ENCODE measurements at regions not wholly inside any gene's neighbourhood (a gene's known extent, or its start where the extent isn't known, plus 50 kb on each side); places are given as distances from the start of the nearest gene placed in this dataset.

DNA sequence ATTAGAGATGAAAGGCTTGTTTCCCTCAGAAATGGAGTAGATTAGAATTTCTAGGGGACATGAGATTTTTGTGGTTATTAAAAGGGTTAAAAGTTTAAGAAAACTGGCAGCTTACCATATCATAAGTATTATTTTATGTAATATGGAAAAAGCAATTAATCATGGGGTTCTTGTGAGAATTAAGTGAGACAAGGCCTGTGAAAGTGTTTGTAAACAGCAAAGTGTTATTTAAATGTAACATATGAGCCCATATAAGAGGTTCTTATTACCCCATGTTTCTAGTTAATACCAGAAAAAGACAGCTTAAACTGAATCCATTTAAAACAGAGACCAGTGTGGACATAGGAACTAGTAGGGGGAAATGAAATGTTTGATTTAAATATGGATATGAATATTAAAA, 241.1 kb upstream of the PIK3R1 start:
- TF ChIP-seq, protein P1, sequence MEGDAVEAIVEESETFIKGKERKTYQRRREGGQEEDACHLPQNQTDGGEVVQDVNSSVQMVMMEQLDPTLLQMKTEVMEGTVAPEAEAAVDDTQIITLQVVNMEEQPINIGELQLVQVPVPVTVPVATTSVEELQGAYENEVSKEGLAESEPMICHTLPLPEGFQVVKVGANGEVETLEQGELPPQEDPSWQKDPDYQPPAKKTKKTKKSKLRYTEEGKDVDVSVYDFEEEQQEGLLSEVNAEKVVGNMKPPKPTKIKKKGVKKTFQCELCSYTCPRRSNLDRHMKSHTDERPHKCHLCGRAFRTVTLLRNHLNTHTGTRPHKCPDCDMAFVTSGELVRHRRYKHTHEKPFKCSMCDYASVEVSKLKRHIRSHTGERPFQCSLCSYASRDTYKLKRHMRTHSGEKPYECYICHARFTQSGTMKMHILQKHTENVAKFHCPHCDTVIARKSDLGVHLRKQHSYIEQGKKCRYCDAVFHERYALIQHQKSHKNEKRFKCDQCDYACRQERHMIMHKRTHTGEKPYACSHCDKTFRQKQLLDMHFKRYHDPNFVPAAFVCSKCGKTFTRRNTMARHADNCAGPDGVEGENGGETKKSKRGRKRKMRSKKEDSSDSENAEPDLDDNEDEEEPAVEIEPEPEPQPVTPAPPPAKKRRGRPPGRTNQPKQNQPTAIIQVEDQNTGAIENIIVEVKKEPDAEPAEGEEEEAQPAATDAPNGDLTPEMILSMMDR (IDR thresholded peaks at IDR 0.05) = no peak
- TF ChIP-seq POLR2A (IDR thresholded peaks at IDR 0.05) = no peak
